KBM-7 (cell line): ENCODE measurements at regions not wholly inside any gene's neighbourhood (a gene's known extent, or its start where the extent isn't known, plus 50 kb on each side); places are given as distances from the start of the nearest gene placed in this dataset.

Source experiments
- DNase-seq: peaks from one replicate; pipeline ENCODE4 v3.0.0-alpha.2; 2015
- in situ Hi-C: fragments of 300-500 bp; cut with MboI; formaldehyde crosslinking; loops from 2 replicates; pipeline ENCODE4 v1.14.3; 2020; ENCODE audit warnings: low sequenced_read_pairs, low pct_unique_long_range_greater_than_20kb, mixed read lengths

- in situ Hi-C loops, result no loop called here
Observed at GRCh38 chr3:43783987-43784639, 93.4 kb downstream of the ABHD5 start.

GRCh38 chr3:43784640-43785011 is 93.9 kb downstream of the ABHD5 start:
- in situ Hi-C loops, result no loop called here
- no peak for DNase-seq

More at GRCh38 chr3:43783987-43784639, 93.4 kb downstream of the ABHD5 start:
- no peak for DNase-seq

GRCh38 chr3:43785551-43785950 is 94.8 kb downstream of the ABHD5 start:
- in situ Hi-C loops, result no loop called here

GRCh38 chr3:43786102-43786501 is 95.4 kb downstream of the ABHD5 start:
- in situ Hi-C loops, result no loop called here
- DNase-seq, result no peak

More at GRCh38 chr3:43785551-43785950, 94.8 kb downstream of the ABHD5 start:
- no peak for DNase-seq

GRCh38 chr3:43786526-43787305 is 96.0 kb downstream of the ABHD5 start:
- DNase-seq, result no peak
- in situ Hi-C loops, result no loop called here

GRCh38 chr3:43787330-43787729 is 96.6 kb downstream of the ABHD5 start:
- no peak for DNase-seq
- in situ Hi-C loops, result no loop called here

GRCh38 chr3:43789028-43789427 is 98.3 kb downstream of the ABHD5 start:
- no peak for DNase-seq
- in situ Hi-C loops, result no loop called here

- DNase-seq, result no peak
- in situ Hi-C loops, result no loop called here
Observed at GRCh38 chr3:43790060-43790459, 99.3 kb downstream of the ABHD5 start.

GRCh38 chr3:43790476-43790875 is 99.7 kb downstream of the ABHD5 start:
- in situ Hi-C loops, result no loop called here
- DNase-seq, result no peak

GRCh38 chr3:43791246-43791645 is 100.5 kb downstream of the ABHD5 start:
- in situ Hi-C loops, result no loop called here

GRCh38 chr3:43792904-43793303 is 102.2 kb downstream of the ABHD5 start:
- no peak for DNase-seq
- in situ Hi-C loops, result no loop called here

More at GRCh38 chr3:43791246-43791645, 100.5 kb downstream of the ABHD5 start:
- no peak for DNase-seq

GRCh38 chr3:43793648-43794372 is 103.1 kb downstream of the ABHD5 start:
- no peak for DNase-seq
- in situ Hi-C loops, result no loop called here

GRCh38 chr3:43794776-43795175 is 104.0 kb downstream of the ABHD5 start:
- no peak for DNase-seq
- in situ Hi-C loops, result no loop called here

GRCh38 chr3:43795491-43795890 is 104.8 kb downstream of the ABHD5 start:
- in situ Hi-C loops, result no loop called here
- no peak for DNase-seq

- in situ Hi-C loops, result no loop called here
- DNase-seq, result no peak
Observed at GRCh38 chr3:43796041-43796596, 105.4 kb downstream of the ABHD5 start.

- no peak for DNase-seq
- in situ Hi-C loops, result no loop called here
Observed at GRCh38 chr3:43797794-43798193, 107.1 kb downstream of the ABHD5 start.

GRCh38 chr3:43810797-43811196 is 120.1 kb downstream of the ABHD5 start:
- in situ Hi-C loops, result no loop called here
- DNase-seq, result no peak

GRCh38 chr3:43814461-43814860 is 123.7 kb downstream of the ABHD5 start:
- in situ Hi-C loops, result no loop called here
- DNase-seq, result no peak

GRCh38 chr3:43816372-43816771 is 125.6 kb downstream of the ABHD5 start:
- in situ Hi-C loops, result no loop called here
- no peak for DNase-seq

GRCh38 chr3:43817064-43817463 is 126.3 kb downstream of the ABHD5 start:
- DNase-seq, result no peak
- in situ Hi-C loops, result no loop called here
